Type B pancreatic cell (in vitro differentiated cells): ENCODE measurements at regions not wholly inside any gene's neighbourhood (a gene's known extent, or its start where the extent isn't known, plus 50 kb on each side); places are given as distances from the start of the nearest gene placed in this dataset.

Experiments used
- DNase-seq: peaks from one replicate; pipeline ENCODE4 v3.0.0; 2021; ENCODE audit warnings: mixed read lengths; ENCODE audit not compliant: unreplicated experiment; ENCODE audit errors: extremely low spot score
- H3K27ac Mint-ChIP-seq: 2 replicates; pipeline ENCODE4 v1.8.0; 2021; ENCODE audit warnings: mild to moderate bottlenecking, mixed read lengths
- H3K27me3 Mint-ChIP-seq: 2 replicates; pipeline ENCODE4 v1.8.0; 2021; ENCODE audit warnings: mixed read lengths
- H3K36me3 Mint-ChIP-seq: 2 replicates; pipeline ENCODE4 v1.8.0; 2021; ENCODE audit warnings: mixed read lengths
- H3K4me1 Mint-ChIP-seq: one replicate; pipeline ENCODE4 v1.8.0; 2021; ENCODE audit warnings: mixed read lengths; ENCODE audit not compliant: unreplicated experiment
- H3K4me3 Mint-ChIP-seq: 2 replicates; pipeline ENCODE4 v1.8.0; 2021; ENCODE audit warnings: mild to moderate bottlenecking, mixed read lengths
- H3K9me3 Mint-ChIP-seq: 2 replicates; pipeline ENCODE4 v1.8.0; 2021; ENCODE audit warnings: mixed read lengths
- CTCF ChIP-seq: fragments of 200-600 bp; sonication (generic); conservative IDR thresholded peaks from 2 replicates; pipeline ENCODE4 v1.5.0; 2021; ENCODE audit warnings: antibody characterized with exemption, mild to moderate bottlenecking

- Mint-ChIP-seq H3K4me1 (peaks cover 26% of the 10 kb centered on the region), H3K36me3 (peaks cover 5% of the 10 kb centered on the region), H3K4me3 (no peak overlapping the region), H3K9me3 (no peaks in the 10 kb centered on the region), H3K27ac (peak overlapping the region; percentile 56), H3K27me3 (no peaks in the 10 kb centered on the region)
- no peak for DNase-seq
- no peak for TF ChIP-seq CTCF
These were observed 288.2 kb upstream of the MAP3K1 start for GRCh38 chr5:56527174-56527573.

GRCh38 chr5:56525113-56525512 lies 290.2 kb upstream of the MAP3K1 start:
- Mint-ChIP-seq H3K4me1 (peaks cover 33% of the 10 kb centered on the region), H3K27ac (peak overlapping the region; percentile 2), H3K4me3 (peak overlapping the region; percentile 1), H3K27me3 (no peaks in the 10 kb centered on the region), H3K36me3 (no peaks in the 10 kb centered on the region), H3K9me3 (no peaks in the 10 kb centered on the region)
- no peak for TF ChIP-seq CTCF
- no peak for DNase-seq

- Mint-ChIP-seq H3K27me3 (no peaks in the 10 kb centered on the region), H3K4me1 (peaks cover 42% of the 10 kb centered on the region), H3K4me3 (no peak overlapping the region), H3K27ac (peak overlapping the region; percentile 26), H3K36me3 (no peaks in the 10 kb centered on the region), H3K9me3 (no peaks in the 10 kb centered on the region)
- DNase-seq = no peak
- no peak for TF ChIP-seq CTCF
These were observed 290.9 kb upstream of the ANKRD55 start for GRCh38 chr5:56523790-56524575.

- Mint-ChIP-seq H3K27ac (no peak overlapping the region), H3K27me3 (no peaks in the 10 kb centered on the region), H3K4me3 (no peak overlapping the region), H3K4me1 (peaks cover 46% of the 10 kb centered on the region), H3K9me3 (no peaks in the 10 kb centered on the region), H3K36me3 (no peaks in the 10 kb centered on the region)
- no peak for DNase-seq
- no peak for TF ChIP-seq CTCF
These were observed 289.8 kb upstream of the ANKRD55 start for GRCh38 chr5:56522960-56523359.

GRCh38 chr5:56522169-56522568 lies 289.0 kb upstream of the ANKRD55 start:
- H3K36me3 Mint-ChIP-seq = no peaks in the 10 kb centered on the region
- no peak overlapping the region for H3K27ac Mint-ChIP-seq
- no peaks in the 10 kb centered on the region for H3K9me3 Mint-ChIP-seq
- peaks cover 49% of the 10 kb centered on the region for H3K4me1 Mint-ChIP-seq
- H3K4me3 Mint-ChIP-seq = no peak overlapping the region
- no peak for DNase-seq
- H3K27me3 Mint-ChIP-seq = no peaks in the 10 kb centered on the region
- no peak for TF ChIP-seq CTCF
